ENCODE measurements at regions not wholly inside any gene's neighbourhood (a gene's known extent, or its start where the extent isn't known, plus 50 kb on each side); places are given as distances from the start of the nearest gene placed in this dataset.

DNA sequence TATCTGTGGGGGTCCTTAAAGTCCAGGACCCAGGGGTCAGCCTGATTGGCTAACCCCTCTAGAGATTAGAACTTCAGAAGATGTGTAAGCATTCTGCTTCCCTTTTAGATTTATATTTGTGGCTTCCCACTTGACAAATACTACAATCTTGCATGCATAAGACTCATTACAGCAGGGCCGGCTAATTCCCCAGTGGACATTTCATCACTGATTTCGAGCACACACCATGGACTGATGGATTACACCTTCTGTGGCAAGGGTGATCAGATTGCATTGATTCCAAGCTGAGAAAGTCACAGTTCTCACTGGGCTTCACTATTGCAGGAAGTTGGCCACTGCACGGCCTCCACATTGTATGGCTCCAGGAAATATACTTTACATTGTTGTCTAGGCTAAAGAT is 65.8 kb upstream of the DAPK1 start:
- H2BK120ac ChIP-seq (ENCODE audit: low read depth, low read length, poor library complexity, severe bottlenecking), result no peak overlapping the region
- no peak overlapping the region for H3K27ac ChIP-seq (ENCODE audit: insufficient read length, low read depth, low read length)
- no peak overlapping the region for H3K4me2 ChIP-seq (ENCODE audit: insufficient read depth, insufficient read length, low read length)
- no peak overlapping the region for H2BK5ac ChIP-seq (ENCODE audit: insufficient read length, low read length)
- no peak overlapping the region for H4K8ac ChIP-seq (replicated peaks; ENCODE audit: insufficient read length, low read depth, low read length)
- H2AFZ ChIP-seq (ENCODE audit: low read length), result no peak overlapping the region
- no CpG with 5 or more reads among the region's 3 CpGs for WGBS (ENCODE audit: extremely low coverage, insufficient read length, low lambda C conversion rate)
- H2BK20ac ChIP-seq (ENCODE audit: low read depth, low read length, poor library complexity, severe bottlenecking), result no peak overlapping the region
- no peaks in the 10 kb centered on the region; the same call in 1 of the 2 replicates for H3K27me3 ChIP-seq (ENCODE audit: insufficient read depth, low read length)
- Mint-ChIP-seq H3K27me3 (ENCODE audit: low read depth) (peaks cover 6% of the 10 kb centered on the region), H3K36me3 (ENCODE audit: insufficient read depth in 1 of 3, low read depth in 3 of 3) (peaks cover 0 to 2% (median 0%) of the 10 kb centered on the region in 3 experiments; a peak in 1 of 7 replicates), H3K4me1 (peaks cover 24 to 41% of the 10 kb centered on the region in 2 experiments), H3K4me3 (no peak overlapping the region), H3K27ac (no peak overlapping the region), H3K9me3 (no peaks in the 10 kb centered on the region)
- H3K56ac ChIP-seq (ENCODE audit: insufficient read length, low read depth, low read length), result no peak overlapping the region
- H3K79me2 ChIP-seq (ENCODE audit: insufficient read depth, low read length), result no peaks in the 10 kb centered on the region
- no peaks in the 10 kb centered on the region for H3K9me3 ChIP-seq (ENCODE audit: control insufficient read depth, low read depth, low read length)
- H4K5ac ChIP-seq (ENCODE audit: insufficient read length, low read depth, low read length), result no peak overlapping the region
- no peak overlapping the region for H3K23ac ChIP-seq (ENCODE audit: insufficient read length, low read depth, low read length)
- peaks cover 11% of the 10 kb centered on the region for H3K4me1 ChIP-seq (ENCODE audit: insufficient read depth, low read length)
- no peak for DNase-seq
- H3K18ac ChIP-seq (ENCODE audit: insufficient read length, low read depth, low read length), result no peak overlapping the region
- H3K4ac ChIP-seq (ENCODE audit: low read depth, low read length), result no peak overlapping the region
- H4K20me1 ChIP-seq (ENCODE audit: control insufficient read depth, insufficient read depth, insufficient read length), result no peaks in the 10 kb centered on the region
- TF ChIP-seq, protein P1, sequence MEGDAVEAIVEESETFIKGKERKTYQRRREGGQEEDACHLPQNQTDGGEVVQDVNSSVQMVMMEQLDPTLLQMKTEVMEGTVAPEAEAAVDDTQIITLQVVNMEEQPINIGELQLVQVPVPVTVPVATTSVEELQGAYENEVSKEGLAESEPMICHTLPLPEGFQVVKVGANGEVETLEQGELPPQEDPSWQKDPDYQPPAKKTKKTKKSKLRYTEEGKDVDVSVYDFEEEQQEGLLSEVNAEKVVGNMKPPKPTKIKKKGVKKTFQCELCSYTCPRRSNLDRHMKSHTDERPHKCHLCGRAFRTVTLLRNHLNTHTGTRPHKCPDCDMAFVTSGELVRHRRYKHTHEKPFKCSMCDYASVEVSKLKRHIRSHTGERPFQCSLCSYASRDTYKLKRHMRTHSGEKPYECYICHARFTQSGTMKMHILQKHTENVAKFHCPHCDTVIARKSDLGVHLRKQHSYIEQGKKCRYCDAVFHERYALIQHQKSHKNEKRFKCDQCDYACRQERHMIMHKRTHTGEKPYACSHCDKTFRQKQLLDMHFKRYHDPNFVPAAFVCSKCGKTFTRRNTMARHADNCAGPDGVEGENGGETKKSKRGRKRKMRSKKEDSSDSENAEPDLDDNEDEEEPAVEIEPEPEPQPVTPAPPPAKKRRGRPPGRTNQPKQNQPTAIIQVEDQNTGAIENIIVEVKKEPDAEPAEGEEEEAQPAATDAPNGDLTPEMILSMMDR (conservative IDR thresholded peaks at IDR 0.05), result no peak
- no peak overlapping the region for H2AK5ac ChIP-seq (ENCODE audit: insufficient read length, low read length)
- H2BK12ac ChIP-seq (ENCODE audit: insufficient read length, low read depth, low read length), result no peak overlapping the region
- H3K9ac ChIP-seq (ENCODE audit: extremely low read depth, insufficient read length, low read length), result no peak overlapping the region
- no peaks in the 10 kb centered on the region for H3K23me2 ChIP-seq (ENCODE audit: insufficient read length, low read depth, low read length, poor library complexity, severe bottlenecking)
- no peaks in the 10 kb centered on the region for H3K79me1 ChIP-seq (ENCODE audit: insufficient read depth, low read depth, low read length, poor library complexity, severe bottlenecking)
- H3K14ac ChIP-seq (ENCODE audit: insufficient read depth, low read length), result no peak overlapping the region
- no peak overlapping the region for H2BK15ac ChIP-seq (ENCODE audit: low read depth, low read length)
- no peak overlapping the region for H3T11ph ChIP-seq (ENCODE audit: low read length)
- H4K91ac ChIP-seq (ENCODE audit: insufficient read length, low read depth, low read length), result no peak overlapping the region
